Vagina (tissue), 2 donors: ENCODE measurements at regions not wholly inside any gene's neighbourhood (a gene's known extent, or its start where the extent isn't known, plus 50 kb on each side); places are given as distances from the start of the nearest gene placed in this dataset.
"Not testable (repeated sequence)": the region's sequence is repeated elsewhere in the genome, so short reads cannot be mapped to it uniquely, and the experiment has no call there.

Source experiments
- DNase-seq, 2 donors: peaks; one replicate each; pipeline ENCODE4 v3.0.0-alpha.2; 2017; ENCODE audit errors: extremely low spot score in 2 of 2
- H3K27ac ChIP-seq: fragments of 200-600 bp; sonication (generic); one replicate; pipeline ENCODE4 v1.5.1; 2019
- H3K27me3 ChIP-seq: fragments of 200-600 bp; sonication (generic); one replicate; pipeline ENCODE4 v1.5.1; 2019
- H3K36me3 ChIP-seq, 2 donors: fragments of 200-600 bp; sonication (generic); one replicate each; pipeline ENCODE4 v1.5.1; 2017 to 2019
- H3K4me1 ChIP-seq: fragments of 200-600 bp; sonication (generic); one replicate; pipeline ENCODE4 v1.5.1; 2019
- H3K4me3 ChIP-seq, 2 donors: fragments of 200-600 bp; sonication (generic); 1 replicate in 1 of 2; 2 replicates in 1 of 2; pipeline ENCODE4 v1.5.1; 2016 to 2019
- H3K9me3 ChIP-seq: fragments of 200-600 bp; sonication (generic); one replicate; pipeline ENCODE4 v1.5.1; 2019
- POLR2A ChIP-seq, 2 donors: fragments of 450-650 bp; IDR thresholded peaks; one replicate each; pipeline ENCODE4 v1.6.1; 2017; ENCODE audit warnings: antibody characterized with exemption in 2 of 2, mild to moderate bottlenecking in 2 of 2, moderate library complexity in 2 of 2
- POLR2AphosphoS5 ChIP-seq, 2 donors: sonication (generic); formaldehyde crosslinking; IDR thresholded peaks; one replicate each; pipeline ENCODE4 v1.9.0; 2017; ENCODE audit warnings: antibody characterized with exemption in 2 of 2, mild to moderate bottlenecking in 2 of 2, low read depth in 1 of 2; ENCODE audit not compliant: insufficient read depth in 1 of 2
- intact Hi-C: fragments of 100-400 bp; cut with DNase I; formaldehyde crosslinking; loops from one replicate; pipeline ENCODE4 v1.15.1; 2023
- TF ChIP-seq, protein P1 (sequence below), 3 experiments: fragments of 450-650 bp in 2 of 3; fragments of 200-600 bp in 1 of 3; sonication (generic) in 1 of 3; IDR thresholded peaks; one replicate each; pipeline ENCODE4 v1.5.1; 2017 to 2019; ENCODE audit warnings: antibody characterized with exemption in 3 of 3, mild to moderate bottlenecking in 2 of 3, moderate library complexity in 2 of 3

DNA sequence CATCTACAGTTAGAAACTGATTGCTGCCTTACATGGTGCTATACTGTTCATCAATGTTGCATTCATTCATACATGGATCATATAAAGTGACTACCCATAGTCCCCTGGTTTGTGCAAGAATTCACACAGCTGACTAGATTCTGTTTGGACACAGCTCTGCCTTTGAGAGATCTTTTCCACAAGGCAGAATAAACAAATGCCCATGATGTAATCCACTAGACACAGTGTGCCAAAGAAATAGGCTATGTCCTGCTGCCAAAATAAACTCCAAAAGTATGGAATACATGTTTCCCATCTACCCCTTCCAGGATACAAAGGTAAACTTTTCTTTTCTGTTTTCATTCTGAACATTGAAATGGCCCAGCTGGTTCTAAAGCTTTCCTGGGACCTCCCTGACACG lies 269.4 kb upstream of the CHAC2 start:
- no peaks in the 10 kb centered on the region for H3K27me3 ChIP-seq
- no peaks in the 10 kb centered on the region for H3K9me3 ChIP-seq
- no peak overlapping the region for H3K27ac ChIP-seq
- DNase-seq, result no peak
- H3K4me1 ChIP-seq, result no peaks in the 10 kb centered on the region
- intact Hi-C loops, result no loop called here
- H3K36me3 ChIP-seq, result no peaks in the 10 kb centered on the region
- TF ChIP-seq, protein P1, sequence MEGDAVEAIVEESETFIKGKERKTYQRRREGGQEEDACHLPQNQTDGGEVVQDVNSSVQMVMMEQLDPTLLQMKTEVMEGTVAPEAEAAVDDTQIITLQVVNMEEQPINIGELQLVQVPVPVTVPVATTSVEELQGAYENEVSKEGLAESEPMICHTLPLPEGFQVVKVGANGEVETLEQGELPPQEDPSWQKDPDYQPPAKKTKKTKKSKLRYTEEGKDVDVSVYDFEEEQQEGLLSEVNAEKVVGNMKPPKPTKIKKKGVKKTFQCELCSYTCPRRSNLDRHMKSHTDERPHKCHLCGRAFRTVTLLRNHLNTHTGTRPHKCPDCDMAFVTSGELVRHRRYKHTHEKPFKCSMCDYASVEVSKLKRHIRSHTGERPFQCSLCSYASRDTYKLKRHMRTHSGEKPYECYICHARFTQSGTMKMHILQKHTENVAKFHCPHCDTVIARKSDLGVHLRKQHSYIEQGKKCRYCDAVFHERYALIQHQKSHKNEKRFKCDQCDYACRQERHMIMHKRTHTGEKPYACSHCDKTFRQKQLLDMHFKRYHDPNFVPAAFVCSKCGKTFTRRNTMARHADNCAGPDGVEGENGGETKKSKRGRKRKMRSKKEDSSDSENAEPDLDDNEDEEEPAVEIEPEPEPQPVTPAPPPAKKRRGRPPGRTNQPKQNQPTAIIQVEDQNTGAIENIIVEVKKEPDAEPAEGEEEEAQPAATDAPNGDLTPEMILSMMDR (IDR thresholded peaks at IDR 0.05), result no peak
- TF ChIP-seq POLR2A (IDR thresholded peaks at IDR 0.05), result no peak
- TF ChIP-seq POLR2AphosphoS5 (IDR thresholded peaks at IDR 0.05; ENCODE audit: insufficient read depth in 1 of 2, low read depth in 1 of 2), result no peak
- H3K4me3 ChIP-seq, result no peak overlapping the region

DNA sequence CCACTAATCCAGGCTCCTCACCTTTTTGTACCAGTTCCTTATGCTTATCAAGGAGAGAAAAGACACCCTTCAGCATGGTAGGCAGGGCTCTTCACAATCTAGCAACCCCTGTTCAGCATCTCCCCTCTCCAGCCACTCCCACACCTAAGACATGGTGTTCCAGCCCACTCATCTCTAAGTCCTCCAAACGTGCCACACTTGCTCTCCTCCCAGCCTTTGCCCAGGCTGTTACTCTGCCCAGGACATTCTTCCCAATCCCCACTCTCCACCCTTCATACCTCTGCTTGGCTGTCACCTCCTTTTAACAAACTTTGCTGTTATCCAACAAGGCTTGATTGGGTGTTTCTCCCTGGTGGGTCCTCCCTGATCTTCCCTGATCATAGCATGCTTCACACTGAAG lies 270.6 kb upstream of the CHAC2 start:
- no peak for TF ChIP-seq POLR2AphosphoS5 (IDR thresholded peaks at IDR 0.05; ENCODE audit: insufficient read depth in 1 of 2, low read depth in 1 of 2)
- TF ChIP-seq, protein P1 (IDR thresholded peaks at IDR 0.05), result no peak
- no peak for TF ChIP-seq POLR2A (IDR thresholded peaks at IDR 0.05)

DNA sequence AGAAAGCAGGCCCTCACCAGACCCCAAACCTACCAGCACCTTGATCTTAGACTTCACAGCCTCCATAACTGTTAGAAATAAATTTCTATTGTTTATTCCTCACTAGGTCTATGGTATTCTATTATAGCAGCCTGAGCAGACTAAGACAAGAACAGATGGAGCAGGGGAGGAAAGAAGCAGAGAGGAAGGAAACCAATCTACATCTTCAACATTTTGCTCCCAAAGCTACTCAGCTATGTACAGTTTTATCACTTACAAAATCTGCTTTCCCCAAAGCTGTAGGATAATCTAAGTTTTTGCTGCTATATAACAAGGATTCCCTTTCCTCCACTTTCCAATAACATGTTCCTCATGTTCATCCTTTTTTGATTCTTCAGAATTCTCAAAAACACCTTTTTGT lies 274.4 kb upstream of the CHAC2 start:
- DNase-seq, result no peak
- TF ChIP-seq POLR2A (IDR thresholded peaks at IDR 0.05) (no peak), POLR2AphosphoS5 (IDR thresholded peaks at IDR 0.05; ENCODE audit: insufficient read depth in 1 of 2, low read depth in 1 of 2) (no peak)
- TF ChIP-seq, protein P1 (IDR thresholded peaks at IDR 0.05), result no peak
- H3K4me1 ChIP-seq, result peaks cover 5% of the 10 kb centered on the region
- intact Hi-C loops, result no loop called here
- no peaks in the 10 kb centered on the region for H3K36me3 ChIP-seq
- H3K4me3 ChIP-seq, result no peak overlapping the region
- H3K27ac ChIP-seq, result no peak overlapping the region
- no peaks in the 10 kb centered on the region for H3K9me3 ChIP-seq
- H3K27me3 ChIP-seq, result no peaks in the 10 kb centered on the region

More for the DNA sequence above, 270.6 kb upstream of the CHAC2 start:
- H3K27me3 ChIP-seq, result no peaks in the 10 kb centered on the region
- H3K9me3 ChIP-seq, result no peaks in the 10 kb centered on the region
- H3K4me3 ChIP-seq, result no peak overlapping the region
- H3K4me1 ChIP-seq, result no peaks in the 10 kb centered on the region
- intact Hi-C loops, result no loop called here
- H3K27ac ChIP-seq, result no peak overlapping the region
- no peaks in the 10 kb centered on the region for H3K36me3 ChIP-seq
- no peak for DNase-seq

DNA sequence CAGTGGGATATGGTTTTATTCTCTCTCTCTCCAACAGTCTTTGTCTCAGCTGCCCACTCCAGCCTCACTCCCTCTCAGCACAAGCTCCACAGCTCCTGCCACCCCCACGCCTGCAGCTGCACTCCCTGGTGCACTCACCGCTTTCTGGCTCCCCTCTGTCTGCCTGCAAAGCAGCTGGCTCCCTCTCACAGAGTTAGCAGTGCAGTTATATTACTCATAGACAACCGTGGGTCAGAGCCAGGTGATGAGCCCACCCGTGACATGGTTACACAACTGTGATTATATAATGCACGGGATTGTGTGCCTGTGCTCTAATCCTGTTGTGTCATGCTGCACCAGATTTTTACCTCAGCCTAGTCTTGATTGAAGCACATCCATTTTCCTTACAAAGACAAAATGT lies 276.9 kb upstream of the CHAC2 start:
- TF ChIP-seq, protein P1 (IDR thresholded peaks at IDR 0.05), result no peak
- peak; percentile 38 to 72 for TF ChIP-seq POLR2AphosphoS5 (IDR thresholded peaks at IDR 0.05; ENCODE audit: insufficient read depth in 1 of 2, low read depth in 1 of 2)
- intact Hi-C loops, result no loop called here
- Histone ChIP-seq H3K4me3 (no peak overlapping the region), H3K27me3 (no peaks in the 10 kb centered on the region), H3K4me1 (peaks cover 5% of the 10 kb centered on the region), H3K36me3 (no peaks in the 10 kb centered on the region), H3K27ac (no peak overlapping the region), H3K9me3 (no peaks in the 10 kb centered on the region)
- DNase-seq, result peak in 1 of 2 donors; percentile 90

DNA sequence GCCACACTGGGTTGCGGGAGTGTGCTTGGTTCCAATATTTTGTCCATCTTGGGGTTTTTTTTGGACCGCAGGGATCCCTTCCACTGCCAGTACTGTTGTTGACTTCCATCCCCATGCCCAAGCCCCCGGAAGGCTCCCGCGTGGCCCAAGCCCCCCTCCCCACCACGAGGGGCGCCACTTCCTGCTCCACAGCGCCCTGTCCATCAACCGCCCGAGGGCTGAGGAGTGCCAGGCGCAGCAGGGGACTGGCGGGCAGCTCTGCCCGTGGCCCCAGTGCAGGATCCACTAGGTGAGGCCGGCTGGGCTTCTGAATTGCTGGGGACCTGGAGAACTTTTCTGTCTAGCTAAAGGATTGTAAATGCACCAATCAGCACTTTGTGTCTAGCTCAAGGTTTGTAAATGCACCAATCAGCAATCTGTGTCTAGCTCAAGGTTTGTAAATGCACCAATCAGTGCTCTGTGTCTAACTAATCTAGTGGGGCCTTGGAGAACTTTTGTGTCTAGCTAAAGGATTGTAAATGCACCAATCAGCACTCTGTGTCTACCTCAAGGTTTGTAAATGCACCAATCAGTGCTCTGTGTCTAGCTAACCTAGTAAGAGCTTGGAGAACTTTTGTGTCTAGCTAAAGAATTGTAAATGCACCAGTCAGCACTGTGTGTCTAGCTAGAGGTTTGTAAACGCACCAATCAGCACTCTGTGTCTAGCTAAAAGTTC lies 281.3 kb upstream of the CHAC2 start:
- H3K4me1 ChIP-seq, H3K4me3 ChIP-seq: not testable (repeated sequence)

More for the DNA sequence above, 281.3 kb upstream of the CHAC2 start:
- H3K9me3 ChIP-seq, H3K27ac ChIP-seq, DNase-seq, H3K36me3 ChIP-seq, intact Hi-C loops, H3K27me3 ChIP-seq: not testable (repeated sequence)
